NCI-H82 (cell line): ENCODE measurements at regions not wholly inside any gene's neighbourhood (a gene's known extent, or its start where the extent isn't known, plus 50 kb on each side); places are given as distances from the start of the nearest gene placed in this dataset.

ENCODE experiments used
- DNase-seq: peaks from one replicate; lab custom pipeline; 2025; lab: John Stamatoyannopoulos, UW

DNA sequence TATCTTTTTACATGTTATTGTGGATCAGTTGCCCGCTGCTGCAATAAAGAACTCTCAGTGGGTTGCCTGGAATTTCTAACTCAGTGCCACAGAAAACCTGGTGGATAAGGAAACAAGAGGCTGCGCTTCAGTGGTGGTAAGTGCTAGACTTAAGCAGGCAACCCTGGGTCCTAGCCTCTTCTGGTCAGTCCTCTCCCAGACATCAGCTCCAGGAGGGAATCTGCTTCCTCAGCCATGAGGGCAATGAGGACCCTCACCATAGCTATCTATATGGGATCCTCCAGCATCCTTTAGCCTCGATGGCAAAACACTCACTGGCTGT is 490.7 kb upstream of the SULF2 start:
- DNase-seq = no peak

DNA sequence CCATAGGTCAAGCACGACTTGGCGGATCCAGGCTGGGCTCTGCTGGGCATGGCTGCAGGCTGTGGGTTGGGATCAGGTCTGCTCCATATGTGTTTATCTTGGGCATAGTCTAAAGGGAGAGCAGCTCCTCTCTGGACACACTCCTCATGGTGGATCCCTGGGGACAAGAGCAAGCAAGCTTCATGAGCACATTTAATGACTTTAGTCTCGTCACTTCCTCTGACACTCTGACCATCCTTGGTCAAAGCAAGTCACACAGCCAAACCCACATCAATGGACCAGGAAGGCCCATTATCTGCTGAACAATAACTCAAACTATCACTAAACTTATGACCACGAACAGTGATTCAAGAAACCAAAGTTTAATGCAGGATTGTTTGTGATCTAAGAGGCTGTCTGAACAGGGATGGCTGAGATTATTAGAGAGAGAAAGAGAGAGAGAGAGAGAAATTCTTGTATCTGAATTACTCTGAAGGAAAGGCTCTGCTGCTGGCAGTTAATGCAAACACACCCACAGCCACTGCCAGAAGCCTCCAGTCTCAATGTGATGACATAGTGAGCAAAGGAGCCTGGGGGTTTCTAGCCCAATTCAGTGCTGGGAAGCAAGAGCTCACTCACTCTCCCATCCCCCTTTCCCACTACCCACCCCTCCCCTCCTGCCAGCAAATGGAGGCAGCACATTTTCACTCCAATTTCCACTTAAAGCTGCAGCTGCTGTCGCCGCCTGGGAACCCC is 490.2 kb upstream of the SULF2 start:
- DNase-seq = no peak

DNA sequence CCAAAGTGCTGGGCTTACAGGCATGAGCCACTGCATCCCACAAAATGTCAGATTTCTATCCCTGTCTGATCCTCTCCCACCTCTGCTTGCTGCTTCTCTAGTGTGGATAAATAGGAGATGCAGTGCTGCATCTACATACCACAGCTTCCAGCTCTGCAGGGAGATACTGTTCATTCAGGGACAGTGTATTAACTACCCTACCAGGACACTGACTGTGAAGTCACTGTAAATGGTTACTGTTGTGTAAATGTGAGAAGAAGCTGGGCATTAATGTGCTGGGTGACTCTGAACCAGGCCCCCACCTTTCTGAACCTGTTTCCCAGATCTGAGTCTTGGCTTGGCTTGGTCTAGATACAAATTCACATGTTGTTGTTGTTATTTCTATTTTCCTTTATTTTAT is 488.6 kb upstream of the SULF2 start:
- DNase-seq = no peak

GRCh38 chr20:48270885-48271284 is 485.6 kb upstream of the SULF2 start:
- DNase-seq = no peak

- no peak for DNase-seq
These were observed 482.8 kb upstream of the SULF2 start for GRCh38 chr20:48267860-48268633.

GRCh38 chr20:48266571-48266970 is 481.3 kb upstream of the SULF2 start:
- DNase-seq = no peak

DNA sequence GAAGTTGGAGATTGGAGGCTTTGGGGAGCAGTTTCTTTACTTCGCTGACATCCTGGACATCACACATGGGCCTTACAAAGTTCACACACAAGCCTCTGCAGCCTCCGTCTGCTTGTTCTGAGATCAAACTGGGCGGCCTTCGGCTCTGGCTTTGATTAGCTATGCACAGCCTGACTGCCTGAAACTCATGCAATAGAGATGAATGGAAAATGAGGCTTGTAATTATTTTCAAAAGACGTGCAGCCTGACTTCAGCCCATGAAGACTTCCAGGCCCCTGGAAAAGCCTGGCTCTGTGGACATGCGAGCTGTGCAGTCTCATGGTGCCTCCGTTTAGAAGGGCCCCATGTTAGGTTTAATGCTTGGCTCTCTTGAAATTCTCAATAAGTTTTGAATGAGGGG is 480.5 kb upstream of the SULF2 start:
- DNase-seq = no peak

GRCh38 chr20:48262955-48263354 is 477.7 kb upstream of the SULF2 start:
- no peak for DNase-seq

- DNase-seq = no peak
These were observed 477.2 kb upstream of the SULF2 start for GRCh38 chr20:48262466-48262865.

- DNase-seq = no peak
These were observed 476.2 kb upstream of the SULF2 start for GRCh38 chr20:48261398-48261910.

DNA sequence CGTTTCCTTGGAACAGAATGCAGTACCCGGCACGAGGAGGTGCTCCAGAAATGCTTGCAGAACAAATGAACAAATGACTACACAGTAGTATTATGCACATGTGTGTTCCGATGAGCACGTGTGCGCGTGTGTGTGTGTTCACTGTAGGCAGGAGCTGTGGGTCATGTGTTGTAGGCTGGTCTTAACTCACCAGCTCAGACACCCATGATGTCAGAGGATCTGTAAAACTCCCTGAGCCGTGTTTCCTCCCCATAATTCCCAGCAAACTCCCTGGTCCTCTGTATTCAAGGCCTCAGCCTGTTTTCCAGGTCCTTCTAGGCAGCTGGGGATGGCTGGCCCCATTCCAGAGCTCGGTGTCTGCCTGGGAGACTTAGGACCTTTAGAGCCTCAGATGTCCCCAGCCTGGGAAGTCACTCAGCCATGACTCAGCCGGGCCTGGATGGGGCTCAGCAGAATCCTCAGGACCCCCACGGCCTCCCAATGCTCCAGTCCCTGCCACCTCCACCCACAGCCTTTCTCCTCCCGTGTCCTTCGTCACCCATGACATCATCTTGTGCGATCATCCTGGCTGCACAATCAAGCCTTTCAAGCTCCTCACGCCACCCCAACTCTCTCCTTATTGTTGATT is 475.0 kb upstream of the SULF2 start:
- DNase-seq = peak; percentile 58

GRCh38 chr20:48259456-48259855 is 474.2 kb upstream of the SULF2 start:
- no peak for DNase-seq

GRCh38 chr20:48257833-48258232 is 472.6 kb upstream of the SULF2 start:
- no peak for DNase-seq

DNA sequence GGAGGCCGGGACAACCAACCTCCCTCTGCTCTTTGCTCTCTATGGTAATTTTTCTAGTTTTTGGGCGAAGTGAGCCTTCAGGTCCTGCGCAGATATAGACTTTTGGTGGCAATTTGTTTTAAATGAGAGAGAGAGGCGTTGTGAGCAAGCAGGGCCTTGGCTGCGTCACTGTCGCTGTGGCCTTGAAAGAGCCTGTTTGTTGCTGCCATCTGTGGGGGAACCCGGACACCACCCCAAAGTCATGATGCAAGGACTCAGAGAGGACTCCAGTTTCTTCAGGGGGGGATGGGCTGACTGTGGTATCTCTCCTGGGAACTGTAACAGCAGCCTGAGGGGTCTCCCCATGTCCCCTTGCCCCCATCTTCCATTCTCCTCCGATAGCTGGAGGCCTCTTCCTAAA is 462.7 kb upstream of the SULF2 start:
- no peak for DNase-seq

GRCh38 chr20:48246061-48246790 is 460.9 kb upstream of the SULF2 start:
- no peak for DNase-seq

DNA sequence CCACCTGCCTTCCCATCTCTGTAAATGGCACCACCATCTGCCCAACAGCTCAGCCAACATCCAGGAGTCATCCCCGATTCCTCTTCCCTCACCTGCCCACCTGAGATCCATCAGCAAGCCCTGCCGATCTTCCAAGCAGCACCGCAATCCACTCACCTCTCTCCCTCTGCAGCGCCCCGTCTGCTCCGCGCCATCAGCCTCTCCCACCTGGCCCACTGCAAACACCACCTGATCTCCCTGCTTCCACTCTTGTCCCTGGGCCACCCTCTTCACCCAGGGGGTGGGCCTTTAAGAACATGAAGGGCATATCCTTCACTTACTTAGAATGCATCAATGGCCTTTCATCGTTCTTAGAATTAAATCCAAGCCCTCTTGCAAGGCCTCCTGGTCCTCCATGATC is 457.3 kb upstream of the SULF2 start:
- no peak for DNase-seq

DNA sequence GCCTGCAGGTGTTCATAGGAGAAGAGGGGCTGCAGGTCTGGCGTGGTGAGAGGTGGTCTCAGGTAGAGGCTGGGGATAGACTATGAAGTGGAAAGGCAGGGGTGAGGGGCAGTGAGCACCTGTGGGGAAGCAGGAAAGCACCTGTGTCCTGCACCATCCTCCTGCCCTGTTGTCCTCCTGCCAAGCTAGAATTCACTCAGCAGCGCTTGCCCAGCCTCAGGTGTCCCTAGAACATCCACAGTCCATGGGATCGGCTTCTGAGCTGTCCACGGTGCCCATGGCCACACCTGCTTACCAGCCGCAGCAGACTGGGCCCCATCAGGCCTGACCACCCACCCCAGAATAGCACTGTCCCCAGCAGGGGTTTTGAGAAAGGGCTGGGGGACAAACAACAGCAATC is 456.2 kb upstream of the SULF2 start:
- no peak for DNase-seq

DNA sequence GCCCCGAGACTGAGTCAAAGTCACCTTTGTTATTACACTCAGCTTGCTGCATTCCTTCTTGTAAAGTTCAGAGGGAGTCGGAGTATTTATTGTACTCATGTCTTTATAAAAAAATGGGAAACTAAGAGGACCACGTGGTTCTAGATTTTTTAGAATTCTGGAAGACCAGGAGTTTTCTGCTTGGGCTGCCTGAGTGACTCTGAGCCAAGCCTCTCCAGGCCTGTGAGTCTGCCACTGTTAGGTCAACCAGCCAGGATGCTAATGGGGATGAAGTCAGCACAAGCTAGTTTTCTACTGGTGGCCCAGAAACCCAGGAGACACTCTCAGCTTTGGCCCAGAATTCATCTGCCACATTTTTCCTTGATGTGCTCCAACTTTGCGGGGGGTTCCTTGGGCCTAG is 453.5 kb upstream of the SULF2 start:
- no peak for DNase-seq

DNA sequence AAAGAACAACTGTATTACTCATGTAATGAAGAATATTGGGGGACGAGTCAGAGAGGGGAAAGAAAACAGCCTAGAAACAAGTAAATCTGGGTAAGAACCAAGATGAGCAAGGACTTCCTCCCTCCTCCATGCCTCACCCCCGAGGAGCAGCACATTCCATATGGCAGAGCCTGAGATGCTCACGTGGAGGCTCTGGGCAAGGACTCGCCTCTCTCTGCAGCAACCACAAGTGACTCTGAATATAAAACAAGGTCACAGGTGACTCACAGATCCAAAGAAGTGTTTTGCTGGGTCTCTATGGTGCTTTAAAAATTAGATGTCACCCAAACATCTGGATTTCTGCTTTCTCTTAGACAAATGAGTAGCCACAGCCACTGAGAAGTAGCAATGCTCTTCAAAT is 453.0 kb upstream of the SULF2 start:
- DNase-seq = no peak

GRCh38 chr20:48236000-48236970 is 451.0 kb upstream of the SULF2 start:
- DNase-seq = peak; percentile 25

DNA sequence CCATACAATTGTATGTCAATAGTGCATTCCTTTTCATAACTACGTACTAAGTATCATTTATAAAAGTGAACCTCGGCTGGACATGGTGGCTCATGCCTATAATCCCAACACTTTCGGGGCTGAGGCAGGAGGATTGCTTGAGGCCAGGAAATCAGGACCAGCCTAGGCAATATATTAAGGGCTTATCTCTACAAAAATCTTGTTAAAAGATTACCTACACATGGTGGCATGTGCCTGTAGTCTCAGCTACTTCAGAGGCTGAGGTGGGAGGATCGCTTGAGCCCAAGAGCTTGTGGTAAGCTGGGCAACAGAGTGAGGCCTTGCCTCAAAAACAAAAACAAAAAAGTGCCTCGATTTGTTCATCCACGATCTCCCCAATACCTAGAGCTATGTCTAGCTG is 449.7 kb upstream of the SULF2 start:
- DNase-seq = peak; percentile 98
